22Rv1 (cell line): ENCODE measurements at regions not wholly inside any gene's neighbourhood (a gene's known extent, or its start where the extent isn't known, plus 50 kb on each side); places are given as distances from the start of the nearest gene placed in this dataset.

ENCODE experiments used
- ZFX ChIP-seq: fragments of 450-650 bp; IDR thresholded peaks from 2 replicates; pipeline ENCODE4 v1.6.1; 2017; ENCODE audit warnings: antibody characterized with exemption, borderline replicate concordance
- TF ChIP-seq, protein P1 (sequence below): fragments of 450-650 bp; IDR thresholded peaks from 2 replicates; pipeline ENCODE4 v1.5.1; 2017; ENCODE audit warnings: mild to moderate bottlenecking

DNA sequence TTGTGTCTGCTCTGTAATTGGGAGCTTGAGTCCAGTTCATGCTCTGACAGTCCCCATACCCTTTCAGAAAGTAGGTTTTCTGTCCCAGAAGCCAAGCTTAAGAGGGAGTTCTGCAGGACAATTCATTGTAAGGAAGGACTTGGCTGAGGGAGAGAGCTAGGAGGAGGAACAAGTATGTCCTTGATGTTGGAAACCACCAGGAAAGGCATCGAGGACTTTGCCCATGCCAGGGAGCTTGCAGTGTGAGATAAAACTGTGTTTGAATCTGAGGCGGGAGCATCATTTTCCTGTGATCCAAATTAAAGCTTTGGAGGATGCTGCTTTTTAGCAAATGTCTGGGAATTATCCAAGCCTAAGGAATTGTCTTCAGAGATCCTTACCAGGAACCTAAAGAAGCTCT is 175.3 kb downstream of the EMP1 start:
- TF ChIP-seq, protein P1, sequence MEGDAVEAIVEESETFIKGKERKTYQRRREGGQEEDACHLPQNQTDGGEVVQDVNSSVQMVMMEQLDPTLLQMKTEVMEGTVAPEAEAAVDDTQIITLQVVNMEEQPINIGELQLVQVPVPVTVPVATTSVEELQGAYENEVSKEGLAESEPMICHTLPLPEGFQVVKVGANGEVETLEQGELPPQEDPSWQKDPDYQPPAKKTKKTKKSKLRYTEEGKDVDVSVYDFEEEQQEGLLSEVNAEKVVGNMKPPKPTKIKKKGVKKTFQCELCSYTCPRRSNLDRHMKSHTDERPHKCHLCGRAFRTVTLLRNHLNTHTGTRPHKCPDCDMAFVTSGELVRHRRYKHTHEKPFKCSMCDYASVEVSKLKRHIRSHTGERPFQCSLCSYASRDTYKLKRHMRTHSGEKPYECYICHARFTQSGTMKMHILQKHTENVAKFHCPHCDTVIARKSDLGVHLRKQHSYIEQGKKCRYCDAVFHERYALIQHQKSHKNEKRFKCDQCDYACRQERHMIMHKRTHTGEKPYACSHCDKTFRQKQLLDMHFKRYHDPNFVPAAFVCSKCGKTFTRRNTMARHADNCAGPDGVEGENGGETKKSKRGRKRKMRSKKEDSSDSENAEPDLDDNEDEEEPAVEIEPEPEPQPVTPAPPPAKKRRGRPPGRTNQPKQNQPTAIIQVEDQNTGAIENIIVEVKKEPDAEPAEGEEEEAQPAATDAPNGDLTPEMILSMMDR = no peak
- no peak for TF ChIP-seq ZFX
